Mucosa of stomach (tissue), 1 donor: ENCODE measurements at regions not wholly inside any gene's neighbourhood (a gene's known extent, or its start where the extent isn't known, plus 50 kb on each side); places are given as distances from the start of the nearest gene placed in this dataset.

Experiments
- H3K27me3 ChIP-seq: one replicate; pipeline ENCODE4 v1.7.0; 2013; ENCODE audit warnings: mild to moderate bottlenecking, low read length; ENCODE audit not compliant: control insufficient read depth, insufficient read depth
- H3K36me3 ChIP-seq: one replicate; pipeline ENCODE4 v1.7.0; 2013; ENCODE audit warnings: low read length; ENCODE audit not compliant: control insufficient read depth, insufficient read depth
- H3K4me1 ChIP-seq: one replicate; pipeline ENCODE4 v1.7.0; 2013; ENCODE audit warnings: mild to moderate bottlenecking, low read length; ENCODE audit not compliant: control insufficient read depth, insufficient read depth
- H3K4me3 ChIP-seq: one replicate; pipeline ENCODE4 v1.7.0; 2013; ENCODE audit warnings: low read length
- H3K9ac ChIP-seq: one replicate; pipeline ENCODE4 v1.7.0; 2013; ENCODE audit warnings: mild to moderate bottlenecking, low read length, moderate library complexity
- H3K9me3 ChIP-seq: one replicate; pipeline ENCODE4 v1.7.0; 2013; ENCODE audit warnings: mild to moderate bottlenecking, low read length, moderate library complexity; ENCODE audit not compliant: control insufficient read depth
- donor health status: Pancreatic carcinoma.

- no peaks in the 10 kb centered on the region for H3K27me3 ChIP-seq
- H3K4me3 ChIP-seq = no peak overlapping the region
- no peaks in the 10 kb centered on the region for H3K36me3 ChIP-seq
- no peak overlapping the region for H3K9ac ChIP-seq
- H3K4me1 ChIP-seq = no peaks in the 10 kb centered on the region
- no peaks in the 10 kb centered on the region for H3K9me3 ChIP-seq
These were observed 387.6 kb downstream of the PDHA2 start for GRCh38 chr4:96227515-96227914.

- Histone ChIP-seq H3K9me3 (no peaks in the 10 kb centered on the region), H3K4me3 (no peak overlapping the region), H3K36me3 (no peaks in the 10 kb centered on the region), H3K9ac (no peak overlapping the region), H3K4me1 (no peaks in the 10 kb centered on the region), H3K27me3 (no peaks in the 10 kb centered on the region)
These were observed 388.6 kb downstream of the PDHA2 start for GRCh38 chr4:96228463-96228862.

- Histone ChIP-seq H3K36me3 (no peaks in the 10 kb centered on the region), H3K4me3 (no peak overlapping the region), H3K4me1 (no peaks in the 10 kb centered on the region), H3K27me3 (no peaks in the 10 kb centered on the region), H3K9me3 (no peaks in the 10 kb centered on the region), H3K9ac (no peak overlapping the region)
These were observed 400.1 kb downstream of the PDHA2 start for GRCh38 chr4:96240041-96240440.

GRCh38 chr4:96241819-96242218 is 401.9 kb downstream of the PDHA2 start:
- H3K4me3 ChIP-seq = no peak overlapping the region
- H3K4me1 ChIP-seq = no peaks in the 10 kb centered on the region
- H3K27me3 ChIP-seq = no peaks in the 10 kb centered on the region
- no peaks in the 10 kb centered on the region for H3K9me3 ChIP-seq
- H3K9ac ChIP-seq = no peak overlapping the region
- H3K36me3 ChIP-seq = no peaks in the 10 kb centered on the region

- Histone ChIP-seq H3K36me3 (no peaks in the 10 kb centered on the region), H3K9me3 (no peaks in the 10 kb centered on the region), H3K9ac (no peak overlapping the region), H3K27me3 (no peaks in the 10 kb centered on the region), H3K4me3 (no peak overlapping the region), H3K4me1 (no peaks in the 10 kb centered on the region)
These were observed 407.2 kb downstream of the PDHA2 start for GRCh38 chr4:96247096-96247495.

GRCh38 chr4:96248225-96248624 is 408.3 kb downstream of the PDHA2 start:
- H3K4me1 ChIP-seq = no peaks in the 10 kb centered on the region
- H3K36me3 ChIP-seq = no peaks in the 10 kb centered on the region
- H3K9ac ChIP-seq = no peak overlapping the region
- no peaks in the 10 kb centered on the region for H3K9me3 ChIP-seq
- no peak overlapping the region for H3K4me3 ChIP-seq
- no peaks in the 10 kb centered on the region for H3K27me3 ChIP-seq

GRCh38 chr4:96260064-96260682 is 420.3 kb downstream of the PDHA2 start:
- no peak overlapping the region for H3K9ac ChIP-seq
- no peaks in the 10 kb centered on the region for H3K9me3 ChIP-seq
- no peak overlapping the region for H3K4me3 ChIP-seq
- no peaks in the 10 kb centered on the region for H3K36me3 ChIP-seq
- H3K27me3 ChIP-seq = no peaks in the 10 kb centered on the region
- H3K4me1 ChIP-seq = peaks cover 15% of the 10 kb centered on the region

GRCh38 chr4:96262057-96262456 is 422.2 kb downstream of the PDHA2 start:
- Histone ChIP-seq H3K4me3 (no peak overlapping the region), H3K36me3 (no peaks in the 10 kb centered on the region), H3K9me3 (no peaks in the 10 kb centered on the region), H3K27me3 (no peaks in the 10 kb centered on the region), H3K9ac (no peak overlapping the region), H3K4me1 (peaks cover 15% of the 10 kb centered on the region)

- Histone ChIP-seq H3K9ac (no peak overlapping the region), H3K4me1 (peaks cover 15% of the 10 kb centered on the region), H3K9me3 (no peaks in the 10 kb centered on the region), H3K4me3 (no peak overlapping the region), H3K36me3 (no peaks in the 10 kb centered on the region), H3K27me3 (no peaks in the 10 kb centered on the region)
These were observed 423.4 kb downstream of the PDHA2 start for GRCh38 chr4:96263291-96263690.

- no peaks in the 10 kb centered on the region for H3K27me3 ChIP-seq
- no peak overlapping the region for H3K4me3 ChIP-seq
- no peaks in the 10 kb centered on the region for H3K9me3 ChIP-seq
- H3K36me3 ChIP-seq = no peaks in the 10 kb centered on the region
- H3K9ac ChIP-seq = no peak overlapping the region
- peaks cover 15% of the 10 kb centered on the region for H3K4me1 ChIP-seq
These were observed 425.1 kb downstream of the PDHA2 start for GRCh38 chr4:96264941-96265463.

- H3K4me1 ChIP-seq = no peaks in the 10 kb centered on the region
- no peak overlapping the region for H3K4me3 ChIP-seq
- no peaks in the 10 kb centered on the region for H3K36me3 ChIP-seq
- no peaks in the 10 kb centered on the region for H3K9me3 ChIP-seq
- H3K9ac ChIP-seq = no peak overlapping the region
- no peaks in the 10 kb centered on the region for H3K27me3 ChIP-seq
These were observed 453.9 kb downstream of the PDHA2 start for GRCh38 chr4:96293806-96294205.

- H3K27me3 ChIP-seq = no peaks in the 10 kb centered on the region
- no peaks in the 10 kb centered on the region for H3K9me3 ChIP-seq
- no peak overlapping the region for H3K9ac ChIP-seq
- H3K36me3 ChIP-seq = no peaks in the 10 kb centered on the region
- H3K4me1 ChIP-seq = no peaks in the 10 kb centered on the region
- no peak overlapping the region for H3K4me3 ChIP-seq
These were observed 455.3 kb downstream of the PDHA2 start for GRCh38 chr4:96295143-96295741.
